ENCODE measurements at regions not wholly inside any gene's neighbourhood (a gene's known extent, or its start where the extent isn't known, plus 50 kb on each side); places are given as distances from the start of the nearest gene placed in this dataset.
A peak's percentile ranks its signal among the peaks of the same experiment; 100 is the strongest.

DNA sequence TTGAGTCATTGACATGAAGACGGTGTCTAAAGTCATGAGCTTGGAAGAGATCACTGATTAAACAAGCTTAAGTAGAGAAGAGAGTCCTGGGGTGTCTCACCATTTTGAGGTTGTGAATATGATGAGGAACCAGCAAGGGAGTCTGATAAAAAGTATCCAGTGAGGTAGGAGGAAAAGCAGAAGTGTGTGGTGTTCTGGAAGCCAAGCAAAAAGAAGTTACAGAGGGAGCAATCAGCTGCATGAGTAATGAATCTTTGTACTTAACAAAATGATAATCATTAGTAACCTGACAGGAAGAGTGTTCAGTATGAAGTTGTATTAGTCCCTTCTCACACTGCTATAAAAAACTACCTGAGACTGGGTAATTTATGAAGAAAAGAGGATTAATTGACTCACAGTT lies 131.3 kb downstream of the C11orf87 start:
- FAIRE-seq (no peak), DNase-seq (ENCODE audit: low spot score) (no peak)

- DNase-seq (ENCODE audit: low spot score) (no peak), FAIRE-seq (no peak)
Measured at GRCh38 chr11:109554951-109555350, 133.0 kb downstream of the C11orf87 start.

GRCh38 chr11:109564241-109564640 lies 142.3 kb downstream of the C11orf87 start:
- FAIRE-seq (no peak), DNase-seq (ENCODE audit: low spot score) (no peak)

DNA sequence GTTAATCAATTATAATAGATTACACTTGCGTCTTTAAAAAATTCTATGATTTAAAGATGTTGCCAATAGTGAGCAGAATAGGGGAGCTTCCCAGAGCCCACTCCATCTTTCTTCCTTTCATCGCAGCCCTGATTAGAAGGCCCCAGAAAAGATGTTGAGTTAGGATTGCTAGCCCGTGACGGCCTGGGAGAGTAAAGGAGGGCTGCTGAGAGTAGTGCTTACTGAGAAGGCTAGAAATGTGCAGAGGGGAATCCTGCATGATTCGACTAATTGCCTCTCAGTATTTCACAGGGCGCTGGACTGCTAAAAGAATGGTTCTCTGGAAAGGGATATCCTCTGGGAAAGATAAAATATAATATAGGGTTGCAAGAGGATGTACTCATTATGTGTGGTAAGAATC lies 160.5 kb downstream of the C11orf87 start:
- FAIRE-seq (no peak), DNase-seq (ENCODE audit: low spot score) (no peak)

DNA sequence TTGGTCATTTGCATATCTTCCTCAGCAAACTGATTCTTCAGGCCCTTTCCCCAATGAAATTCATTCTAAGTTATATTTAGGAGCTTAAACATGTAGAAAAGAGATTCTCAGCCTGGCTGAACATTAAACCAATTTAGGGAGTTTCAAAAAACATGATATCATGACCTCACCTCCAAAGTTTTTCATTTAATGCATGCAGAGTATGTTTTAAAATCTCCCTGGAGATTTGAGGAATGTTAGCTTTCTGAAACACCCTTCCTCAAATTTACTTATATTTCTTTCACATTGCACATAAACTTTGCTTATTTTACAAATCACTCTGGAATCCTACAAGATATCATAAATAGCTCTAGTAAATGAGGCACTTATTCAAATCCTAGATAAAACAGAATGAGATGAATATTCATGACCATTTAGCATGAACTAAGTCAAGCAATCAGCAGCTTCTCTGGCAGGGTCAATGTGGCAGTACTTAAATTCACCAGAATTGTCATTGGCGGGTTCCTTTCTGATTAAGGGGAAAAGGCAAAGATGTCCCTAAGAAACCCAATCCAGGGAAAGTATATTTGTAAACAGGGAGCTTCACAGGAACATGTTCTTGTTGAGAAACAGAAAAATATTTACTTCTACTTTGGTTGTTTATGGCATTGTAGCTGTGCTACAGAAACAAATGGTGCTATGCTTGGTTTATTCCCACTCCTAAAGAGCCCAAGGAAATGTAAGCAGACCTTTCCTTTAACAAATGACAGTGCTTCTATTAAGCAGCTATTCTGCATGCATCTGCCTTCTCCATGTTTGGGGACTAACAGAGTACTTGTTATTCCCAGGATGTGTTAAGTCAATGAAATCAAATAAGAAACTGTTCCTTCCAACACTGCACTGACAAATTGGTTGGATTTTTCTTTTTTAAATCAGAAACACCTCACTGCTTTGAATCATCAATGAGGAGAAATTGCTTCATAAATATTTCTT lies 162.3 kb downstream of the C11orf87 start:
- no peak for DNase-seq (ENCODE audit: low spot score)
- FAIRE-seq: no peak

DNA sequence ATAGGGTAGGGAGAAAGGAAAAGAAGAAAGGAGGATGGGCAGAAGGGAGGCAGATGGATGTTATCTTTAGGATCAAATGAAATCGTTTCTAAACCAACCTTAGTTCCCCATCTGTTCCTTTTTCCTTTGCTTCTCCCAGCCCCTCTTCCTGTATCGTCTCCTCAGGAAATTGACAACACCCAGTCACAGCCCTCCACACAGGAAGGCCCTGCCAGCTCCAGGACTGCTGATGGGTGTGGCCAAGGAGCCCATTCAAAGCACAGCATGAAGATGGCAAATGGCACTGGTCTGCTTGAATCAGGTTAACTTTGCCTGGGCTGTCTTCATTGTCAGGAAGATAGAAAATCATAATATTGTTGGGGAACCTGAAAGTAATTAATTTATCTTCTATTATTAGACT lies 164.8 kb downstream of the C11orf87 start:
- FAIRE-seq: no peak

DNA sequence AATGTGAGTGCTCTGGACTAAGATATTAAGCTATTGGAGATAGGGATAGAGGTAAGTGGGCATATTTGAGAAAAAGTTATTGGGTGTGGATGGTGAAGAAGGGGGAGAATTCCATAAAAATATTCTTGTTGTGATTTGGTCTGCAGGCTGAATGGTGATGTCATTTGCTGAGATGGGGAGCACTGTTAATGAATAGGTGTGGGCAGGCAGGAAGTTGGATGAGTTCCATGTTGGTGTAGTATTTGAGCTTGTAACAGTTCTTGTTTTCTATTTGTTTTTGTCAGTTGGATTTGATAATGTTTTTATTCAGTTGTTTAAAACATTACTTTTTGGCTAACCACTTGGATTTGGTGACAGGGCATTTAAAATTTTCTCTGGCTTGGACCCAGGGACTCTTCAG lies 168.8 kb downstream of the C11orf87 start:
- DNase-seq (ENCODE audit: low spot score) (no peak), FAIRE-seq (no peak)

More for the DNA sequence above, 164.8 kb downstream of the C11orf87 start:
- no peak for DNase-seq (ENCODE audit: low spot score)

DNA sequence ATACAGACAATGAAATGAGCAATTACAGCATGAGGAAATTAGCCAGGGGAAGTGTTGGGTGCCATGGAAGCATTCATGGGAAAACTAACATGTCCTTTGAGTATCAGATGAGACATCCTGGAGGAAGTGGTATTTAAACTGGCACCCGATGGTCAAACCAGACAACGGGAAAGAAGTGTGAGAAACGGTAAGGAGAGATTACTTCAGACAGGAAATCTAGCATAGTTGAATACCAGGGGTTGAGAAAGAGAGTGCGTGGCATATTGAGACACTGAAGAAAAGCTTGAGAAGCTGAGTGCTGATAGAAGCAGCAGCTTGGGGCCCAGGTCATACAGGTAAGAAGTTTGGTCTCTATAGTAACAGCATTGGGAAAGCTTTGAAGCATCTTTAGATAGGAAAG lies 175.3 kb downstream of the C11orf87 start:
- FAIRE-seq (no peak), DNase-seq (ENCODE audit: low spot score) (no peak)

DNA sequence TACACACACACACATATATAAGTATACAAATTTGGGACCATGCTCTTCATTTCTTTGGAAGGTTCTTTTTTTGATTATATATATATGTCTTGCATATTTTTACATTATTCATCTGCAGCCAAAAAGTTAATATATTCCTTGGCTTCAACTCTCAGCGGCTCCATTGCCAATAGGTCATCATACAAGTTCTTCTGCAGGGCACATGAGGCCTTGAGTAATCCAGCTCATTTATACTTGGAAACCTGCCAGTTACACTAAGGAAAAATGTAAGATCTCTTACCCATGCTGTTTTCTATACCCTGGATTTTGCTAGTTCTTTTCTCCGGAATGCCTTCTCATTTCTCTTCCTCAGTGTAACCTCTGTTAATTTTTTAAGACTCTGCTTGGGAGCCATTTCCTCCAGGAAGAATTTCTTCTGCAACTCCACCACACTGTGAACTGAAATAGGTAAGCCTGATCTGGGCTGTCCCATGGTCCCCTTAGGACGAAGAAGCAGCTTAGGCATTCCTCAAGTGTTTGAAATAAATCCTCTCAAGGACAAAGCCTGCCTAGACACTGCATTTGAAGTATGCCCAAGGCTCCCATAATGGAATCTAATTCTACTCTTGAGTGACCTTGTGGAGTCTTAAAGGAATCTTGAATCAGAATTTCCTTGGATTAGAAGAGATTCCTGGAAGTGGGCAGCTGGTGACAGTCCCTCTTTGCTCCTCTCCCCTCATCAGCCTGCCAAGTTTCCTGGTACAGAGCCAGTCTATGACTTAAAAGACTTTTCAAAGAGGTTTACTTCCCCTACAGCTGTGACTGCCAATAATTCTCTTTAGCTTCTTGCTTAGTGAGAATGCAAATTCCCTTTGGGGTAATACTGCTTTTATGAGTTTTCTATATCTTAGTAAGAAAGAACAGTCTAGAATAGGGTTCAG lies 182.8 kb downstream of the C11orf87 start:
- DNase-seq (ENCODE audit: low spot score) (no peak), FAIRE-seq (no peak)

DNA sequence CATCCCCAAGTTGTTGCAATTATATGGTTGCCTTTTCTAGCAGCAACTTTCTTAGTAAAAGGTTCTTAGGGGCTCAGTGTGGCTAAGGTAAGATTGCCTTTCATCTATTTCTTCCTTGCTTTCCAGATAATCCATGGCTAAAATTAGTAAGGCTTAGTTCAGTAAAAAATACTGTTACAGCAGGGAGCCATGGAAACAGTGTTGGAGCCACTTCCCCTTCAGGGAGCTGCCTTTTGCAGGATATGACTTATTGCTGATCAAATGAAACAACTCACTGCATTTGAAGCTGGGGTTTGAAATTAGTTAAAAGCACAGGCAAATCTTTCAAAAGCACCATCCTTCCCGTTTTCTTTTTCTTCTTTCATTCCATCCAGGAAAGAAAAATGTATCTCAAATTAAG lies 184.3 kb downstream of the C11orf87 start:
- DNase-seq (ENCODE audit: low spot score) (no peak), FAIRE-seq (no peak)

DNA sequence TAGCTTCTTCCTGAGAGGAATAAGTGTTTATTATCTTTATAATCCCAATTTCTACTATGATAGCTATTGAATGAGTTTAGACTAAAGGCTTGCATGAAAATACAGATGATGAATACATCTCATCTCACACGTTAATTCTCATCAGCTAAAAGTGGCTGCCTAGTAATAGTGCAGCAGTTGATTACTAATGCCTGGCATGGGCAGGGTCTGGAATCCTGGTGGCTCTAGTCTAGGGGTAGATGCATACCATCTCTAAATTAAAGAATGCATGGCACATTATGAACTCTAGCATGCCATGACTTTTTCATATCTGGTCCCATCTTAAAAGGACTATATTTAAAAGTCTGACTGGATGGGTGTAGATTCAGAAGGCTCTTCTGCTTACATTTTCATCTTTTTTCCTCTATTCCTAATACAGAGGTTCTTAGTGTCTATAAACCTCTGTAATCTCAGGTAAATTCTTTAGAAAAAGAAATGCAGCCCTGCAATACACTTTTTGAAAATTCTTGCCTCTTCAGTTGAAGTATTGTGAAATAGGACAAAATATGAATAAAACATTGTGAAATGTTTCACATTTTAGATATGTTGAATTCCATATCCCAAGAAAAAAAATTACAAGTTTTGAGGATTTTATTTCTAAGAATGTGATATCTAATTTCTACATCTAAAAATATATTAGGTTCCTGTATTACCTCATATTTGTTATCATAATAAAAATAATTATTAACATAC lies 187.6 kb downstream of the C11orf87 start:
- no peak for FAIRE-seq
- no peak for DNase-seq (ENCODE audit: low spot score)

GRCh38 chr11:109612496-109612895 lies 190.5 kb downstream of the C11orf87 start:
- FAIRE-seq (no peak), DNase-seq (ENCODE audit: low spot score) (no peak)

GRCh38 chr11:109619498-109619897 lies 197.5 kb downstream of the C11orf87 start:
- DNase-seq (ENCODE audit: low spot score) (no peak), FAIRE-seq (no peak)

- no peak for DNase-seq (ENCODE audit: low spot score)
- no peak for FAIRE-seq
Measured at GRCh38 chr11:109629734-109630133, 207.7 kb downstream of the C11orf87 start.

DNA sequence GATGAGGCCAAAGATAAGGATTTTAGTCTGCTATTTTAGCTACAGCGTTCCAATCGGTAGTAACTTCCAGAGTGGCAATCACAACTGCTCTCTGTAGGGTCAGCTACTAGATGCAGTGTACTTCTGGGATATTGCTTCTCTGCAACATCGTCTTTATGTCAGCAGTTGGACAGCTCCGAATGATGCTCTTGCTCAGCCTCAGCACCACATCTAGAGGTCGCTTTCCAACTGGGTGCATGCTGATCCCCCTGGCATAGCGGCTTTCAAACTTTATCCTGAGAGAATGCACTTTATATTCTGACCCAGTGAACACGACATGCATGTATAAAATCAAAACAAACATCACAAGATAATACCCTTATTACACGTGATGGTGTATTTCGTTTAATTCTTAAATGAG lies 219.6 kb downstream of the C11orf87 start:
- FAIRE-seq (no peak), DNase-seq (ENCODE audit: low spot score) (peak; percentile 41)

- DNase-seq (ENCODE audit: low spot score) (no peak), FAIRE-seq (no peak)
Measured at GRCh38 chr11:109644152-109644551, 222.2 kb downstream of the C11orf87 start.

DNA sequence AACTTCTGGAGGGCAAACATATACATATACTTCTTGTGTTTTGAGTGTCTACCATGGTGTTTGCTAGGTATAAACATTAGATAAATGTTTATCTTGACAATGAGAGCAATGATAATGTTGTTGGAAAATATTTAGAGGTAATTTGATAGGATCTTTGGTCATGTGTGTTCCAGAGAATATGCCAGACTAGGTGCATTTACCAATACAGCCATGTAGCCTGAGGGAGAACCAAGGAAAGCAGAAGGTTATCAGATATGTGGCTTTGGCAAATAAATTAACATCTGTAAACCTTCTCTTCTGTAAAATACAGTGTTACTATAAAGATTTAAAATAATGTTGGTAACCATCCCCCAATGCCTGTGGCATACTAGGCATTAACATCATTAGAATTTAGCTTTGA lies 226.8 kb downstream of the C11orf87 start:
- FAIRE-seq: no peak
- DNase-seq (ENCODE audit: low spot score): no peak

GRCh38 chr11:109654091-109654490 lies 232.1 kb downstream of the C11orf87 start:
- DNase-seq (ENCODE audit: low spot score): no peak
- FAIRE-seq: no peak

DNA sequence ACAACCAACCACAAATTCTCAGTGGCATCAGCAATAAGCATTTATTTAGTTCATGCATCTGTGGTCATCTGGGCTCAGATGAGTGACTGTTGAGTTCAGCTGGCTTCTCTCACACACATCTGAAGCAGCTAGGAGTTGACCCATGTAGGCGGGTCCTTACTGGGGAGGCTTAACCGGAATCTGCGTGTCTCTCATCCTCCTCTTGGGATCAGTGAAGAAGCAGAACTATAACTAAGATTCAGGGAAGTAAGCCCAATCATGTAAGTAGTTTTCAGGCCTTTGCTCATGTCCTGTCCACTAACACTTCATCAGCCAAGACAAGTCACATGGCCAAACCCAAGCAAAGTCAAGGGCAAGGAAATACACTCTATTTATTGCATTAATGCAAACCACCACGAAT lies 236.2 kb downstream of the C11orf87 start:
- DNase-seq (ENCODE audit: low spot score): no peak
- FAIRE-seq: no peak

GRCh38 chr11:109667719-109668118 lies 245.7 kb downstream of the C11orf87 start:
- DNase-seq (ENCODE audit: low spot score) (no peak), FAIRE-seq (no peak)

- FAIRE-seq (no peak), DNase-seq (ENCODE audit: low spot score) (no peak)
Measured at GRCh38 chr11:109668973-109669634, 247.1 kb downstream of the C11orf87 start.

Data from urothelium cell line (cell line).